ENCODE measurements at regions not wholly inside any gene's neighbourhood (a gene's known extent, or its start where the extent isn't known, plus 50 kb on each side); places are given as distances from the start of the nearest gene placed in this dataset.

DNA sequence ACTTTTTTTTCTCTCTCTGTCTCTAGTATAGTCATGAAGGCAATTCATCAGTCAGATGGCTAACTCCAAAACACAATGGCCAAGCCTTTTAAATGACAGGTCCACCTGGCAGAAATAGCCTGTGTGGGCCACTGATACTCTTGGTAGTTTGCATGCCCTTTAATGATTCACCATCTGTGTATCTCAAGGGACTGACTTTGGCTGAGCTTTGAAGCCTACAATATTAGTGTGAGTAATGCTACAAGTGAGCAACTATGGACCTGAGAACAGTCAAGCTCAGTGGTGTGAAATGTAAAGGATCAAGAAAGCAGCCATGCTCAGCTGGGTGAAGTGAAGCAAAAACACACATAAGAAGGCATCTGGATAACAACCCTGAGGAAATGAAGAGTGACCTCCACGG is 506.9 kb downstream of the TLE1 start:
- H4K20me1 ChIP-seq (replicated peaks in 1 of 2; ENCODE audit: control insufficient read depth in 1 of 2, insufficient read depth in 2 of 2, low read length in 2 of 2): no peaks in the 10 kb centered on the region
- no peak for FAIRE-seq
- H3K4me2 ChIP-seq (ENCODE audit: insufficient read depth in 1 of 2, low read depth in 2 of 2, low read length in 2 of 2): no peak overlapping the region
- no peak for DNase-seq (ENCODE audit: low read depth in 1 of 2, low spot score in 2 of 2)
- no peak overlapping the region for H3K56ac ChIP-seq (replicated peaks; ENCODE audit: insufficient read length, low read depth, low read length)
- H3K36me3 ChIP-seq (ENCODE audit: control insufficient read depth in 2 of 4, insufficient read depth in 4 of 4, low read length in 3 of 4): no peaks in the 10 kb centered on the region
- no peak overlapping the region for H3K14ac ChIP-seq (ENCODE audit: insufficient read length)
- no peak overlapping the region for H4K8ac ChIP-seq (ENCODE audit: extremely low read depth, insufficient read depth, low read length)
- no peak overlapping the region for H3K4ac ChIP-seq (replicated peaks; ENCODE audit: insufficient read length, low read depth, low read length)
- ChIA-PET POLR2A (ENCODE audit: partially characterized antibody) (no interaction called here), CTCF (ENCODE audit: partially characterized antibody) (no interaction called here)
- H3K79me2 ChIP-seq (ENCODE audit: control insufficient read depth in 1 of 2, insufficient read depth in 2 of 2, low read length in 2 of 2): no peaks in the 10 kb centered on the region
- H3K79me1 ChIP-seq (ENCODE audit: low read depth, low read length): no peaks in the 10 kb centered on the region
- H2AFZ ChIP-seq (ENCODE audit: low read length): peak overlapping the region; percentile 74; the same call in 1 of the 2 replicates
- H3K27me3 ChIP-seq (replicated peaks in 1 of 4; ENCODE audit: control insufficient read depth in 3 of 4, extremely low read depth in 1 of 4, insufficient read depth in 3 of 4, low read length in 3 of 4): no peaks in the 10 kb centered on the region
- H3K4me1 ChIP-seq (replicated peaks in 1 of 4; ENCODE audit: control insufficient read depth in 3 of 4, insufficient read depth in 4 of 4, low read length in 3 of 4): no peaks in the 10 kb centered on the region
- H2BK5ac ChIP-seq (ENCODE audit: low read depth, low read length): no peak overlapping the region
- 86% methylated on average over 1 of the region's 1 CpG; no CpG with 5 or more reads in 1 of the 2 experiments for WGBS, 2 experiments (ENCODE audit: extremely low coverage in 1 of 2, insufficient coverage in 1 of 2, insufficient read length in 1 of 2, insufficient replicate concordance in 2 of 2, low coverage in 1 of 2, low lambda C conversion rate in 2 of 2, missing lambda C conversion rate in 1 of 2)
- no peak overlapping the region for H2BK120ac ChIP-seq (replicated peaks; ENCODE audit: low read depth, low read length)
- no peak overlapping the region for H3K23ac ChIP-seq (ENCODE audit: insufficient read length)
- no peak overlapping the region for H2BK15ac ChIP-seq (ENCODE audit: low read length)
- H3K27ac ChIP-seq (ENCODE audit: low read depth, low read length): no peak overlapping the region
- no peak overlapping the region for H2BK20ac ChIP-seq (ENCODE audit: low read length)
- H3K9me3 ChIP-seq (ENCODE audit: insufficient read depth in 2 of 2, low read depth in 1 of 2, low read length in 1 of 2): no peaks in the 10 kb centered on the region
- H2BK12ac ChIP-seq (ENCODE audit: low read depth, low read length): no peak overlapping the region
- no peaks in the 10 kb centered on the region for H3K23me2 ChIP-seq (ENCODE audit: low read depth, low read length)
- H2AK5ac ChIP-seq (ENCODE audit: low read depth, low read length): no peak overlapping the region
- H4K91ac ChIP-seq (replicated peaks; ENCODE audit: insufficient read length, low read length): no peak overlapping the region
- no peak overlapping the region for H4K5ac ChIP-seq (ENCODE audit: insufficient read length, low read depth, low read length)
- no peak overlapping the region for H3K4me3 ChIP-seq (ENCODE audit: extremely low read depth in 1 of 4, insufficient read depth in 2 of 4, low read depth in 3 of 4, low read length in 4 of 4)
- no peak overlapping the region for H3K18ac ChIP-seq (ENCODE audit: extremely low read depth, low read length)
- H3K9ac ChIP-seq (replicated peaks in 1 of 4; ENCODE audit: extremely low read depth in 1 of 4, low read depth in 3 of 4, low read length in 3 of 4): no peak overlapping the region
- no peak for TF ChIP-seq RAD21 (IDR thresholded peaks at IDR 0.05 in 1 of 2, conservative IDR thresholded peaks at IDR 0.05 in 1 of 2; ENCODE audit: low read depth in 2 of 2, low read length in 2 of 2)
- no peak for TF ChIP-seq PHF8 (conservative IDR thresholded peaks at IDR 0.05; ENCODE audit: low read depth, low read length)
- no peak for TF ChIP-seq BRCA1 (IDR thresholded peaks at IDR 0.05; ENCODE audit: low read depth, low read length)
- TF ChIP-seq NANOG (IDR thresholded peaks at IDR 0.05; ENCODE audit: insufficient read depth, low read depth, low read length, poor library complexity, severe bottlenecking): no peak
- TF ChIP-seq TAF1 (IDR thresholded peaks at IDR 0.05; ENCODE audit: low read depth, low read length): no peak
- TF ChIP-seq BCL11A (IDR thresholded peaks at IDR 0.05; ENCODE audit: low read depth in 2 of 2, low read length in 2 of 2): no peak
- TF ChIP-seq KDM5A (IDR thresholded peaks at IDR 0.05; ENCODE audit: low read length): no peak
- no peak for TF ChIP-seq GABPA (IDR thresholded peaks at IDR 0.05; ENCODE audit: borderline replicate concordance, insufficient read depth, low read length)
- TF ChIP-seq TCF12 (IDR thresholded peaks at IDR 0.05; ENCODE audit: low read depth, low read length): no peak
- no peak for TF ChIP-seq SP2 (IDR thresholded peaks at IDR 0.05; ENCODE audit: low read length)
- TF ChIP-seq SUZ12 (IDR thresholded peaks at IDR 0.05; ENCODE audit: low read length): no peak
- no peak for TF ChIP-seq EGR1 (IDR thresholded peaks at IDR 0.05; ENCODE audit: borderline replicate concordance, low read depth, low read length)
- no peak for TF ChIP-seq EP300 (IDR thresholded peaks at IDR 0.05; ENCODE audit: borderline replicate concordance in 1 of 2, low read depth in 2 of 2, low read length in 2 of 2)
- TF ChIP-seq, protein P1, sequence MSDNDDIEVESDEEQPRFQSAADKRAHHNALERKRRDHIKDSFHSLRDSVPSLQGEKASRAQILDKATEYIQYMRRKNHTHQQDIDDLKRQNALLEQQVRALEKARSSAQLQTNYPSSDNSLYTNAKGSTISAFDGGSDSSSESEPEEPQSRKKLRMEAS (IDR thresholded peaks at IDR 0.05): no peak
- TF ChIP-seq KDM1A (IDR thresholded peaks at IDR 0.05; ENCODE audit: borderline replicate concordance, low read length): no peak
